ENCODE measurements at regions not wholly inside any gene's neighbourhood (a gene's known extent, or its start where the extent isn't known, plus 50 kb on each side); places are given as distances from the start of the nearest gene placed in this dataset.

DNA sequence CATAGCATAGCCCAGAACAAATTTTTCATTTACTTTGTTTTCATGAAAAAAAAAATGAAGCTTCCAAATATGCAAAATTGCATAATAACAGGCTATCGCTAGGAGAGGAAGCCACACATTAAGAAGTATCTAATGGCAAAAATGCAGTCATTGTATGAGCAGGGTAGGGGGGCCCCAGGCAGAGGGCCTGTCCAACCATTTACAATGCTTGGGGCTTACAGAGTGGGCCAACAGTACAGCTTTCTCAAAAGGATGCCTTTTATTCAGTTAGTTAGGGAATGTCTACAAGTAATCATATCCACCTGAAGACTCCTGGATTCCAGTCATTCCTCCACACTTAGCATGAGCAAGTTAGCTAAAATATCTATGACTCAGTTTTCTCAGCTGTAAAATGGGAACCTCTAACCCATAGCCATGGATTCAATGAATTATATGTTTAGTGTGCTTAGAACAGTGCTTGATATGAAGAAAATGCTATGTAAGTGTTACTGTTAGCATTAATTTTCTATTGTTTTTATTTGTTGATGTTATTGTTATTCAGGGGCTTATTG, 117.7 kb downstream of the GAS1 start:
- DNase-seq: no peak

DNA sequence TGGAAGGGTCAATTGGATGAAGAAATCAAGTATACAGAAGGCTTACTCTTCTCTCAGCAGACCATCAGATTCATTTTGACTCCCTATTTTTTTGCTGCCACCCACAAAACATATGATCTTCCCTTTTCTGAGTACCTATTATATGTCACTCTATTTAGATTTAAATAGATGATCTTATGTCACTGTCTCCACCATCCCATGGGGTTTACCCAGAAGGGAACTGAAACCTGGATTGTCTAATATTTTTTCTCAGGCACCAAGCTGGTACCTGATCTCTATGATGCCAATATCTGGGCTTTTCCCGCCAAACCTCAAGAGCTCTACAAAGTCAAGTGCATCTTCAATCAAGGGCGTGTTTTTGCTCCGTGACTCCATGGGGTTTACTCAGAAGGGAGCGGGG, 118.7 kb downstream of the GAS1 start:
- no peak for DNase-seq

DNA sequence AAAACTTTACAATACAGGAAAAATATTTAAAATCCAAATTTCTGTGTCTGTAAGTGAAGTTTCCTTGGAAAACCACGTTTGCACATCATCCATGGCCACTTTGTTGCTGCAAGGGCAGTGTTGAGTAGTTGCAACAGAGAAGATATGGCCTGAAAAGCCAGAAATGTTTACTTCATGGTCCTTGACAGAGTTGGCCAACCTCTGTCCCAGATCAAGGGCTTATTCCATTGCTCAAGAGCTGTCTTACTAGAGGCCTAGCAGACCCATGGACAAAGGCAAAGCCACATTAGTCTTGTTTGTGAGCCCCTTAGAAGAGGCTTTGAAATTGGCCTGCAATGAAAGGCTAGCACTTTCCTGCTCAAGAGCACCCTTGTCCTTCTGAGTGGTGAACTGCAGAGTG, 119.4 kb downstream of the GAS1 start:
- no peak for DNase-seq

DNA sequence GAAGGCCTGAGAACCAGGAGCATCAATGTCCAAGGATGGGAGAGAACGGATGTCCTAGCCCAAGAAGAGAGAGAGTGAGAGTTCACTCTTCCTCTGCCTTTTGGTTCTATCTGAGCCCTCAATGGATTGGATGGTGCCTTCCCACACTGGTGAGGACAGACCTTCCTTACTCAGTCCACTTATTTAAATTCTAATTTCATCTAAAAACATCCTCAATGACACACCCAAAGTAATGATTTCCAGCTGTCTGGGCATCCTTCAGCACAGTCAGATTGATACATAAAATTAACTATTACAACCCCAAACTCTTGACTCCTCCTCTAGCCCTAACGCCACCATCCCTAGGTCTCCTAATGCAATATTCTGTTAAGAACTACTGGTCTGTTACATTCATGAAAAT, 122.0 kb downstream of the GAS1 start:
- DNase-seq: no peak

DNA sequence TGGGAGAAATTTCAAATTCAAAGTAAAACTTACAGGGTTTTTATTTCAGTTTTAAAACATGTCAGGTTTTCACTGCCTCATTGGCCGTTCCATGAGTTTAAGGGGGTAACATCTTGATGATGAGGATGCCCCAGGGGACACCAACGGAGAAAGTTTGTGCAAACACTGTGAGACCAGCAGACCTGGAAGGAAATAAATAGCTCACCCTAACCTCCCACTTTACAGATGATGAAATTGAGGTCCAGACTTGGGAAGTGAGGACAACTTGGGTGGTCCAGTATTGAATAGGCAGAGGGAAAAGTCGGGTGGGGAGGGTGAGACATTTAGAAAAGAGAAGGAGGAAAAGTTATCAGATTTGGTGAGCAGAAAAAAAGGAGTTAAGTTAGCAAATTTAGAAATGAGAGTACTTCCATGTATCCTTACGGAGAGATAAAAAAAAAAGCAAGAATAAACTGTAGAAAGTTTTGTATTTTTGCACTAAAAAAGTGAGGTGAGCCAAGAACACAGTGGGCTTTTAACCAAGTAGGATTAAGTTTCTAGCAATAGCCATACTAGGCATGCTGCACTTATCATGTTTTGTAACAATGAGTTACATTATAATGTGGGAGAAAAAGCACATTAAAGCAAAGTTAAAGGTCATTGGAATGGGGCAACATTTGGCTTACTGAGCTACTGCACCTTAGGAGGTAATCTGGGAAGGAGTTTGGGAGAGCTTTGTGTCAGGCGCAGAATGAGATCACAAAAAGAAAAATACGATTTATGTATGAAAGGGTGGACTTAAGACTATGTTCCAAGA, 125.1 kb downstream of the GAS1 start:
- no peak for DNase-seq

DNA sequence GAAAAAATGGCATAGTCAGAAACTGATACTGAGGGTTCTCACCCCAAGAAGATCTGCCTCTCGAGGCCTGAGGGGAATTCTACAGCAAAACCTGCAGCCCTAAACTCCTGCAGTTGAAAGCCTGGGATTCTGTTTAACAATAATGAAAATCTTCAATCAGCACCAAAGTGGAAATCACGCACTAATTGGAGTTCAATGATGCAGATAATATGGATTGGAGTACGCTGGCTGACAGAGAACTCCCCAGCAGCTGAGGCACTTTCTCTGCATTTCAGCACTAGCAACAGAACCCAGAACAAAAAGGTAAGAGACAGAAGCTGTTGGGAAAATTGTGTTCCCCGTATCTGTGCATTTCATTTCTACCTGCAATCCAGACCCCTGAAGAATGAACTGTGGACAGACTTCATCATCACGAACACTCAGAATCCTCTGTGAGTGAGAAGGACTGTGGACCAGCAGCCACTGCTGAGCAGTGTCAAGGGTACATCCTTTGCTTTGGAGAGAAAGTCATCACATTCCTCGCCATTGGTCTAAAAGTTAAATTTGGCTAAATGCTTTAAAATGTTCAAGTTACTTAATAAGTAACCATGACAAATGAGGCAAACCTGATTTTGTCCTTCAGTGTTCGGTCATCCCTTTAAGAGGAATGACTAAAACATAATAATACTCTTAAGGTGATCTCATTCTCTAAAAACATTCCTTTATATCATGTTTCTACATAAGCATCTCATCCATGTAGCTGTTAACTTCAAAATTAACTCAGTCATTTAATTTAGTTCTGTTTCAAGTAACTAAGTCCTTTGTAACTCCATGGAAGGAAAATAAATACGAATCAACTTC, 126.1 kb downstream of the GAS1 start:
- DNase-seq: no peak

DNA sequence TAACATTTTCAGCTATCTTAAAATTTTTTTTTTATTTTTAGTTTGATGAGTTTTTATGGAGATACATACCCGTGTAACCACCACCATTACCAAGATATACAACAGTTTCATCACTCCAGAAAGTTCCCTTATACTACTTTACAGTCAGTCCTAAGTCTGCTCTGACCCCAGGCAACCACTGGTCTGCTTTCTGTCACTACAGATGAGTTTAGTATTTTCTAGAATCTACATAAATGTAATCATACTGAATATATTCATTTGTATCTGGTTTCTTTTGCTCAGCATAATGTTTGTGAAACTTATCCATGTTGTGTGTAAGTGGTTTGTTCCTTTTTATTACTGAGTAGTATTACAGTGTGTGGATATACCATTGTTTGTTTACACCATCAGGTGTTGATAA, 127.8 kb downstream of the GAS1 start:
- no peak for DNase-seq

DNA sequence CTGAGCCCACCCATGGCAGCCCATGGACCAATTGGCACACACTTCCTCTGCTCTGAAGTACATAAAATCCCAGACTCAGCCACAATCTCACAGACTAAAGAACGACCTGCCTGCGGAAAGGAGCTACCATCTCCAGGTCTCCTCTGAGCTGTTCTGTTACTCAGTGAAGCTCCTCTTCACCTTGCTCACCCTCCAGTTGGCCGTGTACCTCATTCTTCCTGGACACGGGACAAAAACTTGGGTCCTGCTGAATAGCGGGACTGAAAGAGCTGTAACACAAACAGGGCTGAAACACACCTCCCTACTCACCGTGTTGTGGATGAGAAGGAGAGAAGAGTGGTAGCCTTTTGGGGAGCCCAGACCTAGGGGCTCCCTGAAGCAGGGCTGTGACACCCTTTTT, 128.7 kb downstream of the GAS1 start:
- no peak for DNase-seq

DNA sequence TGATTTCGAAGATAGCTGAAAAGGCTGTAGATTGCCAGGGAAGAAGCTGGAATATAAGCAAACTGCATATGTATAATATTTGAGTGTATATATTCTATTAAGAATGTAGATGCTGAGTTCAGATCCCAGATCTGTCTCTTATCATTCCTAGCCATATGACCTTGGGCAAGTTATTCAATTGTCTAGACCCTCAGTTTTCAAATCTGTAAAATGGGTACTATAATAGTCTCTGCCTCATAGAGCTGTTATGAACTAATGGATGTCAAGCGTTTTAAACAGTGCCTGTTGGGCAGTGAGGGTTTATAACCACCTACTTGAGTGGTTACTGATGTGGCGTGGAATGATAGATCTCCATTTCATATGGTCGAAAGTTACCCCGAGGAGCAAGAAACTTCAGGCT, 130.4 kb downstream of the GAS1 start:
- DNase-seq: no peak

DNA sequence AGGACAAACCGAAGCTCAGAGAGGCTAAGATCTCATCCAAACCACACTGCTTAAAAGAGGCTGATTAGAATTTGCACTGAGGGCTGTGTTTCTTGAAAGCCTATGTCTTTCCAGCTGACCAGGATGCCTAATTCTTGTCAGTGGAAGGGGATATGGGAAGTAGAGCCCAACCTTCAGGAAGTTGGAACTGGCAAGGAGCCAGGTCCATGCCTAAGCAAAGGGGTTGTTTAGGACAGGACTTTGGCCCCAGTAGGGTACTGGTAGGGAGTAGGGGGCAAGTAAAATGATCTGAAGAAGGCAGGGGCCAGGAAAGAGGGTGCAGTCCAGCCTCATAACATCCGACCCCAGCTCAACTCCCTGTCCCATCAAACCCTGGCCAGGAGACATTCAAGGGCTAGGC, 130.9 kb downstream of the GAS1 start:
- no peak for DNase-seq

DNA sequence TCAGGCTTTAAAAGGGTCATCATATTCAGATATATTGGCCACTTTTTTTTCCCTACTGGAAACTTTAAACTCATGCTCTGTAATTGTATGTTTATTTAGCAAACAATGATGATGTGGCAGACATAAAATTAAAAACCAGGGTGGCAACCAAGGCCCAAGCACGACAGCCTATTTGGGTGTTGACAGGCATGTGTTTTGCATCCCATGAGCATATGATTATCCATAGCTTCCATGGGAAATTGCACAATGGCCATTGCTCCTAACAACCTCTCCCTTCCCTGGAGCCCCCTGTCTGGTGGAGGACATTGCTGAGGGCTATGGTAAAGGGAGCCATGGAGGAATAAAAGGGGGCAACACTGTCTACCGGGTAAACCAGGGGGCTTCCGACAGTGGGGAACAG, 134.7 kb downstream of the GAS1 start:
- DNase-seq: no peak

DNA sequence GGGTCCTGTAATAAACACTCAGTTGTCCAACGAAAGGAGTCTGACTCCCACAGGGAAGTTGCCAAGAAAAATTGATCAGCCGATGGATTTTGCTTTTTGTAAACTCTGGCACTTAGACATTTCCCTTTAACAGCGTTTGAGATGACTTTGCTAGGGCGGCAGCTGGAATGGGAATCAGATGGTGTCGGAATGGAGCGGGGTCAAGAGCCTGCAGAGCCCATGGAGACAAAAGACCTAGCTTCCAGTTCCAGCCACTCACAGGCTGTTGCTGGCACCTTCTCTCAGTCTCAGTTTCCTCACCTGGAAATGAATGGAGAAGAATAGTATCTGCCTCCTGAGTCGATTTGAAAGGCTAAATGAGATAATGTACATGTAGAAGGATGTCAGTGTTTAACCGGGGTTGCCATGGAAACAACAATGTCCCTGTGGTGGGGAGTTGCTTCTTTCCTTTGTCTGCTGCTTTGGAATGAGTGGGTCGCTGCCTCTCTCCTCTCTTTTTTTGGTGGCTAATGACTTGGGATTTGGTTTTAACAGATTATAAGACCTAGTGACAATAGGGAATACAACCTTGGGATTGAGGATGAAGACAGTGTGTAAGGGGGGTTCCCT, 137.4 kb downstream of the GAS1 start:
- DNase-seq: no peak

DNA sequence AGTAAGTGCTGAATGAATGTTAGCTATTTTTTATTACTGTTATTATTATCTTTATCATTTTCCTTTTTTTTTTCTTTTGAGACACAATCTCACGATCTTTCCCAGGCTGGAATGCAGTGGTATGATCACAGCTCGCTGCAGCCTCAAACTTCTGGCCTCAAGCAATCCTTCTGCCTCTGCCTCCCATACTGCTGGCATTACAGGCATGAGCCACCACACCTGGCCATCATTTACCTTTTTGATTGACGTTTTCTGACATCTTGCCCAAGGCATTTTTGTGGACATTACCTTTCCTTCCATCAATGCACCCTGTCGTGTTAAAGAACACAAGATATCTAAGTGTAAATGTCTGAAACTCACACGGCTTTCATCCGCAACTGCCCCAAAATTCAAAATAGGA, 138.2 kb downstream of the GAS1 start:
- DNase-seq: no peak

DNA sequence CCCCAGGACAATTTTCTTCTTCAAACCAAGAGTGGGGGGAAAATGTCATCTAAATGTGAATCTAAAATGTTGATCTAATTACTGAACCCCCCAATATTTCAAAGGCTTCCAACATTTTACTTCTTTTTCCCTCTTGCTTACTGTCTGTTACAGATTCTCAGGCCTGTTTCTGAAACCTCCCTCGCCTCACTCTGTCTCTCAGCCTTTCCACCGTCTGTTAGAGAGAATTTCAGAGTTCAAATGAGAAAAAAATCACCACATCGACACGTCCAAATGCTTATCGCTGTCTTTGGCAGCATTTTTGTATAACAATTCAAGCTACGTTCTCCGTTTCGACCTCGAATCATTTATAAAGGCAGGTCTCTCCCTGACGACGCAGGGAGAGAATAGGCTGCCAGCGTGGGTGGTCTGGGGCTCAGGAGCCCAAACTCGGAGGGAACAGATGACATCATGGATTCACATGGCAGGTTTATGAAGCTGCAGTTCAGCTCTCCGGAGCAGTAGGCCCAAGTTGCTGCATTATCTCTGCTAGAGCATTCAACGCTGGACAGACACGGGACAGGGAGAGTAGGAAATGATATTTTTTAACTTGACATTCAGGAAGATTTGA, 139.8 kb downstream of the GAS1 start:
- no peak for DNase-seq

DNA sequence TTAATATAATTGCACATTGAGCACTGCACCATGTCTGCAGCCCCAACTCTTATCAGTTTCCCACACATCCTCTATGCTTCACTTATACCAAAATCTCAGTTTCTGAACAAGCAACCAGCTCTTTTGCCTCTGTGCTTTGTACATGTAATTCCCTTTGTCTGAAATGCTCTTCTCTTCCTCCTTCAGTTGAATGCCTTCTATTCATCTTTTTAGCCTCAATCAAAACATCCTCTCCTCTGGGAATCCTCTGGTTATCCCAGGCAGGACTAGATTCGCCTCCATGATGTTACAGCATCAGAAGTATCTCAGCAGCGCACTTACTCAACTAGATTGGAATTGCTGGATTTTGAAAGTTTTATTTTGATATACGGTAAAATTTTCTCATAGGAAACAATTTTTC, 143.3 kb downstream of the GAS1 start:
- no peak for DNase-seq

DNA sequence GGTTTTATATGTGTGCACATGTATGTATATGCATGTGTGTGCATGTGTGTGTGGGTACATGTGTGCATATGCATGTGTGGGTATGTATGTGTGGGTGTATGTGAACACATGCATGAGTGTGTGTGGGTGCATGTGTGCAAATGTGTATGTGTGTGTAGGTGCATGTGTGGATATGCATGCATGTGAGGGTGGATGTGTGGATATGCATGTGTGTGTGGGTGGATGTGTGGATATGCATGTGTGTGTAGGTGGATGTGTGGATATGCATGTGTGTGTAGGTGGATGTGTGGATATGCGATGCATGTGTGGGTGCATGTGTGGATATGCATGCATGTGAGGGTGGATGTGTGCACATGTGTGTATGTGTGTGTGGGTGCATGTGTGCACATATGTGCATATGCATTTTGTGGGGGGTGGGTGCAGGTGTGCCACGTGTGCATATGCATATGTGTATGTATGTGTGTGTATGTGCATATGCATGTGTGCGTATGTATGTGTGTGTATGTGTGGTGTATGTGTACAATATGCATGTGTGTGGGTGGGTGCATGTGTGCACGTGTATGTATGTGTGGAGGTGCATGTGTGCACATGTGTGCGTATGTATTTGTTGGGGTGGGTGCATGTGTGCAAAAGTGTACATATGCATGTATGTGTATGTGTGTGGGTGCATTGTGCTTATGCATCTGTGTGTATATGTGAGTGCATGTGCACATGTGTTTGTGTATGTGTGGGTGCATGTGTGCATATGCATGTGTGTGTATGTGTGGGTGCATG, 144.2 kb downstream of the GAS1 start:
- DNase-seq: no peak

DNA sequence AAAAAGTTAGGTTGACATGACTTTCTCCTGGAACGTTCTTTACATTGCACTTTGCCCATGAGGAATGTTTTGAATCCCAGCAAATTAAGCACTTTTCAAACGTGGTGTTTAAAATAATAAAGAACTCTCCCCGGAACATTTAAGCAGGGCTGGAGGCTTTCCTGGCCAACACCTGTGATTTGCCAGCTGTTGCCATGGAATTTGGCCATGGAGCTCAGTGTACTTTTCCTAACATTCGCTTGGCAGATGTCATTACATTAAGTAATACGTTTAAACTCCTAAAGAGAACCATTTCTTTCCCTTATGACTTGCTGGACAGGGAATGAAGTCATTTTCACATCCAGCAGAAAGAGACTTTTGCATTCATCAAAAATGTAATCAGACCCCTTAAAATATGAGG, 146.1 kb downstream of the GAS1 start:
- no peak for DNase-seq

DNA sequence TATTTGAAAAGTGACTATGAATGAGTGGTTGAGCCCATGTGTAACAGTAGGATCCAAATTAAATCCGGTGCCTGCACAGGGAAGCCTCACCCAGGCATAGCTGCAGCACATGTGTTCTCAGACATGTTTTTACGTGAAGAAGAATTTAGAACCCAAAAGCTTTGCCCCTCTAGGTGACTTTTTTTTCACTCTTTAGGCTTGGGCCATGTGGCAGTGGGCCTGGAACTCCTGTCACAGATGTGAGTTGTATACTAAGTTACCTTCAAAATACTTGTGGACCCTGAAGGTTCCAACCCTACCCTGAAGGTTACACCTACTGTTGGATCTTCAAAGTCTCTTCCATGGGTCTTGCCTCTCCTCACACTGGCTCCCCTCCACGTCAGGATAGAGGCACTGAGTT, 146.6 kb downstream of the GAS1 start:
- no peak for DNase-seq

DNA sequence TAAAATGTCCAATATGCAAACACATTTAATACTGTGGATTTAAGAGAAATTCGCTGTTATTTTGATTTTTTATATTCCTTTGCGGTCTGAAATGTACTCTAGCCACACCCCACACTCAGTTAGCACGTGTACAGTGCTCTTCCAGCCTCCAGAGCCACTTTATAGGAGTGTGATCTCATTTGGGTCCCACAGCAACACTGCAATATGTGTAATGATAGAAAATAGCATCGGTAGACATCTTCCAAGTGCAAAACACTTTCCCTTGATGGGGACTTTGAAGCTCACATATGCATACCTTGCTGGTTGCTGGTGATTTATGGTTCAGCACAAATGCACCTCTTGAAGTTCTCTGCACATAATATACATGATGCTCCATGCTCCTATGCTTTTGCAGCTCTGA, 148.3 kb downstream of the GAS1 start:
- DNase-seq: no peak

DNA sequence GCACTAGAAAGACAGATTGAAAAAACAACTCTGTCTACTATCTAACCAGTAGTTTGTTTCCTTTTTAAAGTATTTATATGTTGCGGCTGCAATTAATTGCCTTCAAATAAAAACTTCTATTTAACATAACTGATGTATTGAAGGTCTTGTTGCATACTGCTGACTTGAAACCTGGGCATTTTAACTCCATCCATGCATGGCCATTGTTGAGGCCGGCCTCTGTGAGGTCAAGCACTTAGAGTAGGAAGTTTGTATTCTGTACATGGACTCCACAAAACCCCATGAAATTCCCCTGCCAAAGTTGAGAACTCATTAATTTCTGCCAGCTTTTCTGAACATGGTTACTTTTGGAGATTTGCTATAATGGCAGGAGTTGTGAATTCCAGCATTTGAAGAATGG, 150.6 kb downstream of the GAS1 start:
- DNase-seq: no peak

DNA sequence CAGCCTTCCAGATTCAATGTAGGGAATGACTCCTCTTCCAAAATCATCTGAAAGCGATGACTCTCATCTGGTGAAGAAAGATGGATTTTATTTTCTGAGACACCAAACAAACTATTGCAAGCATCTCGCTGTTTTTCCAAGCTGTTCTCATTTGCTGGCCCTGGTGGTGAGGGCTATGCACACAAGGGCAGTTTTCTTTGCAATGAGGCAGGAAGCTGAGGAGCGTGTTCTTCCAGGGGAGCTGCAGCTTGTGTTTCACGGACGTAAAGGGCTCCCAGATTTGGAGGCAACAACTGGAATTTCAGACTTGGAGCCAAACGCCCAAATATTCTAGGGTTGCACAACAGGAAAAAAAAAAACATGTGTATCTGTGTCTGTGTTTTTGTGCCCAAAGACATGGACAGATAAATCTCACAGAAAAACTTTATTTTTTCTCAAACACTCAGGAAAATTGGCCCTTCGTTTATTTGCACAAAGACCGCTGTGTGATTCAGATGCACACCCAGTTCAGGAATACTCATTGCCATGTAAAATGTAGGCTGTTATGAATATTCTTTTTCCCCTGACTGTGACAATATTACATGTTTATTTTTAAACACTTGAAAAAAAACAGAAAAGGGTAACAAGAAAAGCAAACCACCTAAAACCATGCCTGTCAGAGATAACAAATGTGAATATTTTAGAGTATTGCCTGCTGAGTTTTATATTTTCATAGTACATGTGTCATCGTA, 151.3 kb downstream of the GAS1 start:
- DNase-seq: no peak

All from occipital lobe (tissue), 1 donor.